HepG2 (cell line): ENCODE measurements at regions not wholly inside any gene's neighbourhood (a gene's known extent, or its start where the extent isn't known, plus 50 kb on each side); places are given as distances from the start of the nearest gene placed in this dataset.

Experiments used
- ATF7 ChIP-seq, 2 experiments: fragments of 450-650 bp in 1 of 2; sonication (generic) in 1 of 2; formaldehyde crosslinking in 1 of 2; IDR thresholded peaks; 2 replicates each; pipeline versions ENCODE4 v1.4.0 to v1.6.1; 2016 to 2020; ENCODE audit warnings: antibody characterized with exemption in 1 of 2, mild to moderate bottlenecking in 1 of 2, missing genetic modification reagents in 1 of 2
- CEBPB ChIP-seq: IDR thresholded peaks from 2 replicates; pipeline ENCODE4 v1.6.1; 2011; ENCODE audit warnings: low read depth, low read length, improper control_type of control experiment, borderline replicate concordance
- HNRNPH1 ChIP-seq: fragments of 200-400 bp; formaldehyde crosslinking; optimal IDR thresholded peaks from 2 replicates; pipeline ENCODE3; 2017; ENCODE audit warnings: mild to moderate bottlenecking, low read depth, low read length
- ZNF800 ChIP-seq: sonication (generic); formaldehyde crosslinking; IDR thresholded peaks from 2 replicates; pipeline ENCODE4 v1.4.0; 2020; ENCODE audit warnings: missing genetic modification reagents
- TF ChIP-seq, protein P1 (sequence below): sonication (generic); formaldehyde crosslinking; IDR thresholded peaks from 2 replicates; pipeline ENCODE4 v1.4.0; 2020; ENCODE audit warnings: low read depth, mild to moderate bottlenecking, missing genetic modification reagents
- TF ChIP-seq, protein P2 (sequence below), 2 experiments: fragments of 450-650 bp in 1 of 2; sonication (generic) in 1 of 2; formaldehyde crosslinking; IDR thresholded peaks; 2 replicates each; pipeline versions ENCODE4 v1.5.0 to v1.8.0; 2020 to 2022; ENCODE audit warnings: mild to moderate bottlenecking in 1 of 2, missing genetic modification reagents in 1 of 2
- TF ChIP-seq, protein P3 (sequence below): sonication (generic); formaldehyde crosslinking; IDR thresholded peaks from 2 replicates; pipeline ENCODE4 v1.9.0; 2021; ENCODE audit warnings: missing genetic modification reagents, mild to moderate bottlenecking, borderline replicate concordance

GRCh38 chr13:40013554-40013953 lies 358.1 kb downstream of the COG6 start (continued):
- TF ChIP-seq, protein P1, sequence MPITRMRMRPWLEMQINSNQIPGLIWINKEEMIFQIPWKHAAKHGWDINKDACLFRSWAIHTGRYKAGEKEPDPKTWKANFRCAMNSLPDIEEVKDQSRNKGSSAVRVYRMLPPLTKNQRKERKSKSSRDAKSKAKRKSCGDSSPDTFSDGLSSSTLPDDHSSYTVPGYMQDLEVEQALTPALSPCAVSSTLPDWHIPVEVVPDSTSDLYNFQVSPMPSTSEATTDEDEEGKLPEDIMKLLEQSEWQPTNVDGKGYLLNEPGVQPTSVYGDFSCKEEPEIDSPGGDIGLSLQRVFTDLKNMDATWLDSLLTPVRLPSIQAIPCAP (CRISPR knock-in tag): no peak
- TF ChIP-seq, protein P2, sequence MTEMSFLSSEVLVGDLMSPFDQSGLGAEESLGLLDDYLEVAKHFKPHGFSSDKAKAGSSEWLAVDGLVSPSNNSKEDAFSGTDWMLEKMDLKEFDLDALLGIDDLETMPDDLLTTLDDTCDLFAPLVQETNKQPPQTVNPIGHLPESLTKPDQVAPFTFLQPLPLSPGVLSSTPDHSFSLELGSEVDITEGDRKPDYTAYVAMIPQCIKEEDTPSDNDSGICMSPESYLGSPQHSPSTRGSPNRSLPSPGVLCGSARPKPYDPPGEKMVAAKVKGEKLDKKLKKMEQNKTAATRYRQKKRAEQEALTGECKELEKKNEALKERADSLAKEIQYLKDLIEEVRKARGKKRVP (CRISPR knock-in tag; IDR thresholded peaks at IDR 0.05): peak in 1 of 2 experiments; percentile 44; a peak in 1 of 4 replicates
- TF ChIP-seq ZNF800 (CRISPR knock-in tag): no peak
- TF ChIP-seq, protein P3, sequence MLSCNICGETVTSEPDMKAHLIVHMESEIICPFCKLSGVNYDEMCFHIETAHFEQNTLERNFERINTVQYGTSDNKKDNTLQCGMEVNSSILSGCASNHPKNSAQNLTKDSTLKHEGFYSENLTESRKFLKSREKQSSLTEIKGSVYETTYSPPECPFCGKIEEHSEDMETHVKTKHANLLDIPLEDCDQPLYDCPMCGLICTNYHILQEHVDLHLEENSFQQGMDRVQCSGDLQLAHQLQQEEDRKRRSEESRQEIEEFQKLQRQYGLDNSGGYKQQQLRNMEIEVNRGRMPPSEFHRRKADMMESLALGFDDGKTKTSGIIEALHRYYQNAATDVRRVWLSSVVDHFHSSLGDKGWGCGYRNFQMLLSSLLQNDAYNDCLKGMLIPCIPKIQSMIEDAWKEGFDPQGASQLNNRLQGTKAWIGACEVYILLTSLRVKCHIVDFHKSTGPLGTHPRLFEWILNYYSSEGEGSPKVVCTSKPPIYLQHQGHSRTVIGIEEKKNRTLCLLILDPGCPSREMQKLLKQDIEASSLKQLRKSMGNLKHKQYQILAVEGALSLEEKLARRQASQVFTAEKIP (CRISPR knock-in tag): no peak
- no peak for TF ChIP-seq HNRNPH1
- 0 out of 2 replicates have a peak, but pooled peaks have one; percentile 4 for TF ChIP-seq ATF7 (IDR thresholded peaks at IDR 0.05)
- no peak for TF ChIP-seq ATF7 (CRISPR knock-in tag; IDR thresholded peaks at IDR 0.05)
- TF ChIP-seq CEBPB: peak; percentile 78; the same call in 1 of the 2 replicates
